ENCODE measurements at regions not wholly inside any gene's neighbourhood (a gene's known extent, or its start where the extent isn't known, plus 50 kb on each side); places are given as distances from the start of the nearest gene placed in this dataset.

DNA sequence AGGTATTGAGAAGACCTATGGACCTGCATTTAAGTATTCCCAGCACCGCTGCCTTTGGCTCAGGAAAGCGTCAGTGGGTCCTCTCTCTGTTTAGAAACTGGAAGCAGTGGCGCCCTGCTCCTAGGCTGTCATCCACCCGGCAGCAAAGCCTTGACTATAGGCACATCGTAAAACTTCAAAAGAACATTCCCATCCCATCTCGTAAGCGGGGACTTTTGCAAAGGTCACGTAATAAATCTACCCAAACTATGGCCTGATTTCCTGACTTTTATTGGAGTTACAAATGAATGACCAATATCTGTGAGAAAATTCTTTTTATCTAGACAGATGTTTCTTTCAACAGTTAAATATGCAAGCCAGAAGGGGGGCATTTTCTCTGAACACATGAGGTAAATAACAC, 115.8 kb upstream of the TCERG1L start:
- H3K9me3 ChIP-seq = no peaks in the 10 kb centered on the region; the same call in 1 of the 2 replicates
- no peaks in the 10 kb centered on the region for H3K4me1 ChIP-seq
- DNase-seq = no peak
- no peaks in the 10 kb centered on the region for H3K36me3 ChIP-seq
- no peaks in the 10 kb centered on the region for H3K27me3 ChIP-seq
- TF ChIP-seq CTCF (IDR thresholded peaks at IDR 0.05; ENCODE audit: low read depth, low read length) = no peak
- no peak overlapping the region for H3K4me3 ChIP-seq (ENCODE audit: low read depth, low read length)

GRCh38 chr10:131427901-131428300, 116.4 kb upstream of the TCERG1L start:
- H3K27me3 ChIP-seq = no peaks in the 10 kb centered on the region
- no peaks in the 10 kb centered on the region; the same call in 1 of the 2 replicates for H3K9me3 ChIP-seq
- DNase-seq = no peak
- TF ChIP-seq CTCF (IDR thresholded peaks at IDR 0.05; ENCODE audit: low read depth, low read length) = no peak
- H3K36me3 ChIP-seq = no peaks in the 10 kb centered on the region
- no peaks in the 10 kb centered on the region for H3K4me1 ChIP-seq
- no peak overlapping the region for H3K4me3 ChIP-seq (ENCODE audit: low read depth, low read length)

DNA sequence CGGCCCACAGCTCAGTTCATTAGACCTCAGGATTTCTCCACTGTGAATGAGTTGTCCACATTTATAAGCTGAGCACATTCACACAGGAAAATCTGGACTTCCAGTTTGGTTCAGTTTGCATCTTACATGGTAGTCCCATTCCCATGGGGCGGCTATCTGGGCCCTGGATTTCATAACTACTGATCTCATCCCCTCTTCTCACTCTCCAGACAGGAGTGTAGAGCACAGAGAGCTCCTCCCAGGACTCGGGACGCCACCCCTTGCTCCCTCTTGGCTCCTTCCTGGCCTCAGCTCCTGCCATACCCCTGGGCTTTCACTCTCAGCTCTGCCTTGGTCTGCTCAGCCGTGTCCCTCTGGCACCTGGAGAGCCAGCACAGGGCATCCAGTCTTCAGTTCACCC, 117.6 kb upstream of the TCERG1L start:
- DNase-seq = no peak
- no peak for TF ChIP-seq CTCF (IDR thresholded peaks at IDR 0.05; ENCODE audit: low read depth, low read length)
- no peaks in the 10 kb centered on the region for H3K27me3 ChIP-seq
- no peaks in the 10 kb centered on the region for H3K4me1 ChIP-seq
- H3K9me3 ChIP-seq = no peaks in the 10 kb centered on the region; the same call in 1 of the 2 replicates
- no peaks in the 10 kb centered on the region for H3K36me3 ChIP-seq
- H3K4me3 ChIP-seq (ENCODE audit: low read depth, low read length) = no peak overlapping the region

- no peak for TF ChIP-seq CTCF (IDR thresholded peaks at IDR 0.05; ENCODE audit: low read depth, low read length)
- Histone ChIP-seq H3K4me3 (ENCODE audit: low read depth, low read length) (no peak overlapping the region), H3K4me1 (no peaks in the 10 kb centered on the region), H3K36me3 (no peaks in the 10 kb centered on the region), H3K27me3 (no peaks in the 10 kb centered on the region), H3K9me3 (no peaks in the 10 kb centered on the region; the same call in 1 of the 2 replicates)
- DNase-seq = no peak
Measured at GRCh38 chr10:131429942-131430341, 118.4 kb upstream of the TCERG1L start.

- Histone ChIP-seq H3K4me1 (no peaks in the 10 kb centered on the region), H3K9me3 (no peaks in the 10 kb centered on the region; the same call in 1 of the 2 replicates), H3K36me3 (no peaks in the 10 kb centered on the region), H3K27me3 (no peaks in the 10 kb centered on the region), H3K4me3 (ENCODE audit: low read depth, low read length) (no peak overlapping the region)
- no peak for DNase-seq
- TF ChIP-seq CTCF (IDR thresholded peaks at IDR 0.05; ENCODE audit: low read depth, low read length) = no peak
Measured at GRCh38 chr10:131430716-131431412, 119.3 kb upstream of the TCERG1L start.

DNA sequence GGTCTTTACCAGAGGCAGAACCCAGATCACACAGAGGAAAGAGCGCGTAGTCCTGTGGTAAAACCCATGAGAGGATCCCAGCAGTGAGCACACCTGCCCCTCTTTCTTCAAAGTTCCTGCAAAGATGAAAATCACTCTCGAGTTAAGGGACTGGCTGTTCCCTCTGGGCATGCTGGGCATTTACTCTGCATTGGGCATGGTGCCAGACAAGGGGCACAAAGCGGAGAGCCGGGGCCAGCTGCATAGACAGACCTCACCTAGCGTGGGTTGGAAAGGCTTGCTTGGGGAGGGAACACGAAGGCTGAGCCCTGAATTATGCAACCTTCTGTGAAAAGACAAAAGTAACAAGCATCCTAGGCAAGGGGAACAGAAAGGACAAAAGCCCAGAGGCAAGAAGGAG, 120.0 kb upstream of the TCERG1L start:
- Histone ChIP-seq H3K4me3 (ENCODE audit: low read depth, low read length) (no peak overlapping the region), H3K27me3 (no peaks in the 10 kb centered on the region), H3K4me1 (no peaks in the 10 kb centered on the region), H3K9me3 (no peaks in the 10 kb centered on the region; the same call in 1 of the 2 replicates), H3K36me3 (no peaks in the 10 kb centered on the region)
- no peak for DNase-seq
- no peak for TF ChIP-seq CTCF (IDR thresholded peaks at IDR 0.05; ENCODE audit: low read depth, low read length)

All from BE2C (cell line).